Femur (tissue), 1 donor: ENCODE measurements at regions not wholly inside any gene's neighbourhood (a gene's known extent, or its start where the extent isn't known, plus 50 kb on each side); places are given as distances from the start of the nearest gene placed in this dataset.

Source experiments
- DNase-seq: peaks from one replicate; pipeline ENCODE4 v3.0.0-alpha.2; 2017

DNA sequence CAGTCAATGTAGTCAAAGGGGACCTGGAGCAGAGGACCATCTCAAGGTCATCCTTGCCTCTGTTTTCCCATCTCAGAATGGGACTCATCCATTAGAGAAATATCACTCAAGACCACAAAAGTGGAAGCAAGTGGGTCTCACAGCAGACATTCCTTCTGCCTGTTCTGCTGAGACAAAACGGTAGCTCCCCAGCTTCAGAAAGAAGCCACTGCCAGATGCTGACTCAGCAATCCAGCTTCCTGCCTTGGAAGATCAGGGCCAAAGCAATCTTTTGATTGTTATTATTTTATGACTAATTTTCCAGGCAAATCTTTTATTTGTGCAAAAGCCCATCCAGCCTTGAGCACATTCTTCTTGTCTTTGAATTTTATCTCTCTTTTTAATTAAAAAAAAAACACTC, 86.8 kb downstream of the CCT6B start:
- DNase-seq = no peak

DNA sequence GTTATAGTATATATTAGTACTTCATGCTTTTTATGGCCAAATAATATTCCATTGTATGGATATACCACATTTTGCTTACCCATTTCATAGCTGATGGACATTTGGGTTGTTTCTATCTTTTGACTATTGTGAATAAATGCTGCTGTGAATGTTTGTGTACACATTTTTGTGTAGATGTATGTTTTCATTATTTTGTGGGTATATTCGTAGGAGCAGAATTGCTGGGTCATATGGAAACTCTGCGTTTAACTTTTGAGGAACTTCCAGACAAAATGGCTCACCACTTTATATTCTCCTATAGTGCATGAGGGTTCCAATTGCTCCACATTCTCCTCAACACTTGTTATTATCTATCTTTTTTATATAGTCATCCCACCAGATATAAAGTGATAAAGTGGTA, 88.6 kb downstream of the CCT6B start:
- DNase-seq = no peak

DNA sequence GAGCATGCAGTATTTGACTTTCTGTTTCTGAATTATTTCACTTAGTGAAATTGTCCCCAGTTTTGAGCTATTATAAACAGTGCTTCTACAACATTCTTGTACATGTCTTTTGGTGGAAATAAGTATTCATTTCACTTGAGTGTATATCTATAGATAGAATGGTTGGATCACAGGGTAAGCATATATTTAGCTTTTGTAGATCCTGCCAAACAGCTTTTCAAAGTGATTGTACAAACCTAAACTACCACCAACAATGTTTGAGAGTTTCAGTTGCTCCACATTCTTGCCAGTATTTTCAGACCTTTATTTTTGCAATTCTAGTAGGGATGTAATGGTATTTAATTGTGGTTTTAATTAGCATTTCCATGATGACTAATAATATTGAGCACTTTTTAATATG, 91.6 kb downstream of the CCT6B start:
- no peak for DNase-seq

DNA sequence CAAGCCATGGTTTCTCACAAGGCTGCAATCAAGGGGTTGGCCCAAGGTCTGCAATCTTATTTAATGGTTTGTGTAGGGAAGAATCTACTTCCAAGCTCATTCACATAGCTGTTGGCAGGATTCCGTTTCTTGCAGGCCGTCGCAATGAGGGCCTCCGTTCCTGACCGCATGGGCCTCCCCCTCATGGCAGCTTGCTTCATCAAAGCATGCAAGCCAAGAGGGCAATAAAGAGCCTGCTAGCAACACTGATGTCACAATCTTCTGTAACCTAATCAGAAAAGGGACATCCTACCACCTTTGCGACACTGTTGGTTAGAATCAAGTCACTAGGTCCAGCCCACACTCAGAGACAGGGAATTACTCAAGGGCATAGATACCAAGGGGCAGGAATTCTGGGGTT, 95.5 kb downstream of the CCT6B start:
- DNase-seq = peak; percentile 31

- DNase-seq = no peak
Observed at GRCh38 chr17:34862384-34862783, 98.9 kb downstream of the CCT6B start.

DNA sequence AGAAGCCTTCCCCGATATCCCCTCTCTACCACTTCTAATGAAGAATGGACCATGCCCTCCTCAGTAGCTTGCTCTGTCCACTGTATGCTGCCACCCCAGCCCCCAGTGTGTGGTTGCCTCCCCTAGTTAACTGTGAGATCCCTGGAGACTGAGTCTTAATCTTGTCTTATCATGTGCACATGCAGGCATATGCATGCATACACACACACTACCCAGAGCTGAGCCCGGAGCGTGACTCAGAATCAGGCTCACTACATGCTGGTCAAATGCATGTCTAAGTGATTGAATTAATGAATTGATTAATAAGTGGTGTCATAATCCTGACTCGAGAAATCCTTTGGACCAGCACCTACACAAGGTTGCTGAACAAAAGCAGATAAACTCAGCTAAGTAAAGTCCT, 99.4 kb downstream of the CCT6B start:
- DNase-seq = no peak

- no peak for DNase-seq
Observed at GRCh38 chr17:34859652-34860051, 101.6 kb downstream of the CCT6B start.

- no peak for DNase-seq
Observed at GRCh38 chr17:34858591-34859565, 102.4 kb downstream of the CCT6B start.

DNA sequence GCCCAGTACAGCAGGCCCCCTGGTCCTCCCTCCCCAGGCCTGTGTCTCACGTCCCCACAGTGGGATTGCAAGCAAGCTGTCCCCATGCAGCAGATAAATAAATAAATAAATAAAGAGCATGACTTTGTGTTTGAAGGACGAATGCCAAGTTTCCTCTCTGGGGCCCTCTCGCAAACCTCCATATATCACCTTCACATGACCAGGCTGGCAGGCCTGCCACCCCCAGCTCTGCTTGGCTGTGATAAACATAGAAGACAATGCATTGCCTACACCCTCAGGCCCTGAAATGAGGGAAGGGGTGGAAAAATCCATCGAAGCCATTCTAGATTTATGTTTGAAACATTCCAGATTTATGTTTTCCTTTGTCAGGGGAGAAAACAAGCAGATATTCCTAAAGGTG, 107.3 kb downstream of the CCT6B start:
- no peak for DNase-seq

GRCh38 chr17:34852614-34853013, 108.6 kb downstream of the CCT6B start:
- no peak for DNase-seq

DNA sequence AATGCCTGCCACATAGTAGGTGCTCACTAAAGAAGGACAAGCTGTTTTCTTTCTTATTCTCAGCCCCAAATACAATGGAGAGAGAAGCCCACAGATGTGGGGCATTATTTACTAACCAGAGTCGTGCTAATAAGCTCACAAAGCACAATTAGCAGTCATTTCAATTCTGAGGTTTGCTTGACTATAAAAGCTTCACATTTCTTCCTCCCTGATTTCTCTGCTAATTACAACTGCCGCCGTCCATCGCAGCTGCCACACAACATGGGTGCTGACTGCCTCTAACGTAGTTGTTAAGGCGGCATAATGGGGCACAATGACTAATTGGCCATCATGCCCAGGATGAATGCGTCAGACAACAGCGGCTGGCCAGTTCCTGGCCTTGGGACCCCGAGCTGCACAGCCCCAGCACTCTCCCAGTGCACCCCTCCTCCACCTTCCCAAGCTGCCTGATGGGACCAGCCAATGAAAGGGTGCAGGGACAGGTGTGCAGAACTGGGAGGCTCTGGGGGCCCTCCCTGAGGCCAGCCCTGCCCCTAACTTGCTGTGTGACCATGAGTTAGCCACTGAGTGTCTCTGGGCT, 109.2 kb downstream of the CCT6B start:
- DNase-seq = no peak

- no peak for DNase-seq
Observed at GRCh38 chr17:34850964-34851363, 110.3 kb downstream of the CCT6B start.

DNA sequence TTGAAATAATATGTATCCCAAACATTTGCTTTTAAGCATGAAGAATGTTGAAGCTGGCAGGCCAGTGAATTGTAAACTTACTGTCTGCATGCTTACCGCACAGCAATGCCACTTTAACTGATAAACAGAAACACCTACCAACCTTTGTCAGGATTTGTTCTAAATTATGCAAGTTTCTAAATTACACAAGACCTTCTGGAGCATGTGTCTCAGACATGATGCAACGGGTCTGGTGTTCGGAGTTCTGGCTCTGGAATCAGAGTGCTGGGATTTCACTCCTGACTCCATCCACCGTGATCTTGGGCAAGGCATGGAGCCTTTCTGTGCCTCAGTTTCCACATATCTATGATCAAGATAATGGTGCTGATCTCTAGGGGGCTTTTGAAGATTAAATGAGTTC, 111.2 kb downstream of the CCT6B start:
- DNase-seq = no peak

DNA sequence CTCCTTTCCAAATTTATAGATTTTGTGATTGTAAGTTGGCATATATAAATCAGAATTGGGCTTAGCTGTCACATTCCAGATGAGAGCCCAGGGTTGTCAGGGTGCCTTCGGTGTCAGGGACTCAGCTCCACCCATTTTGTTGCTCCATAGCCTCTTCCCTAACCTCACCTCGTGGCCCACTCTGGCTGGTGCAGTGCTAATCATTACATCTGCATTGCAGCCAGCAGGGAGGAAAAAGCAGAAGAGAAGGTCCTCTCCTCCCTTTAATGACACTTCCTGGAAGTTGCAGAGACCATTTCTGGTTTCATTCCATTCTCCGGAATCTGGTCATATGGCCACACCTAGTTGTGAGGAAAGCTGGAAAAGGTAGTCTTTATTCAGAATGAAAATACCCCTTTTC, 113.3 kb downstream of the CCT6B start:
- DNase-seq = no peak

- no peak for DNase-seq
Observed at GRCh38 chr17:34845296-34845695, 116.0 kb downstream of the CCT6B start.

- DNase-seq = no peak
Observed at GRCh38 chr17:34843682-34844081, 117.6 kb downstream of the CCT6B start.

DNA sequence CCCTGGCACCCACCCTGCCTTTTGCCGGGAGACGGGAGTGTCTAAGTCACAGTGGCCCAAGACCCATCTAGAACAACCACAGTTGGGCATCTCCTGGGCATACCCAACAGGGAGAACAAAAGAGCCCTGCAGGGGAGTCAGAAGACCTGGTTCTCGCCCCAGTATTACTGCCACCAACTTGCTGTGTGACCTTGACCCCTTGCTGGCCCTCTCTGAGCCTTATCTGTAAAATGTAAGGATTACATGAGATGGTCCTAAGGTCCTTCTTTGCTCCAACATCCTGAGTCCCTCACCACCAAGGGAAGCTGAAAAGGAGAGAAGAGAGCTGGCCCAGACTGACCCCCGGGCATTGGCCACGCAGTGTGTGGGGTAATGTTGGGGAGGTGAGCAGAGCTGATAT, 119.0 kb downstream of the CCT6B start:
- no peak for DNase-seq

DNA sequence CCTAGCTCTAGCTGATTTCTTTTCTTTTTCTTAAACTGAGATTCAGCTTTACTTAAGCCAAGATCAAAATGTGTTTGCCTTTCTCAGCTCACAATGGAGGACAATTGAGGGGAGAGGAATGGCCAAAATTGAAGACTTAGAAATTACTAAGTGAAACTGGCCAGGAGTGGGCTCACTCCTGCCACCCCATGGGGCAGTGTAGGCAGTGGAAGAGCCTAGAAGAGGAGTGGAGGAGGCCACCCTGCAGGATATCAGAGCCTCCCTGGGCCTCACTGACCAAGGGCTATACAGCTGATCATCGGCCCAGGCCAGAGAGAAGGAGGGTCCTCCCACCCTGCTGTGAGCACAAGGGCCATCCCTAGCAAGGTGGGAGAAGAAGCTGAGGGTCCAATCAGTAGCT, 119.8 kb downstream of the CCT6B start:
- DNase-seq = no peak

GRCh38 chr17:34840750-34841149, 120.5 kb downstream of the CCT6B start:
- DNase-seq = no peak

- DNase-seq = no peak
Observed at GRCh38 chr17:34837876-34838478, 123.3 kb downstream of the CCT6B start.

DNA sequence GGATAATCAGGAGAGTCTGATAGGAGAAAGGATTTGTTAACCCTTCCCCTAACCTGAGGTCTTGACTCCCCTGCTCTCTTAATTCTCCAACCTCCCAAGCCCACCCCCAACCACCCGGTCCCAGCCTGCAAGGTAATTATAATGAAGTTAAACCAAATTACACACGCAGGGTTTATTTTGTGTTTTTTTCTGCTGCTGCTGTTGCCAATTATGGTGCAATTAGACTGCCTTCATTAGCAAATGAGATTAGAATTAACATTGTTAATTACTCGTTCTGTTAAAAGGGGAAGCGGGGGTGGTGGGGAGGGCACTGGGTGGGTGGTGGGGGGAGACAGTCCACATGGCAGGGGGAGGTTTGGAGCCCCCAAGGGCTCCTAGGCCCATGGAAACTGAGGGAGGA, 128.9 kb downstream of the CCT6B start:
- DNase-seq = no peak

GRCh38 chr17:34827008-34827407, 134.3 kb downstream of the CCT6B start:
- no peak for DNase-seq

DNA sequence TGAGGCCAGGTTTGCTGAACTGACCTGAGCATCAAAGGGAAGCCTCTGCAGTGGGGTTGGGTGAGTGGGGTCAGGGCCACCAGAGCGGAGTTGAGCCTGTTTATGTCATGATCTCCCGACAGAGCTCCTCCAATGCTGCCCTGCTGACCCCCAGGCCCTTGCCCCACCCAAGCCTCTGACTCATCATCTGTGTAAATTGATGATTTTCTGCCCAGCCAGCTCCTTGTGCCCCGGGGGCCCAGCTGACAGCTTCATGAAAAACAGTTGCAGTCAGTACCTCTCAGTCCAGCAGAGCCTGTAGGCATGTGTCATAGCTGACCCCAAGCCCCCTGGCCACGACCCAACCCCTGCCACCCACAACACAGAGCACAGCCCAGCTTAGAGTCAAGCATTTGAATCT, 134.9 kb downstream of the CCT6B start:
- no peak for DNase-seq

DNA sequence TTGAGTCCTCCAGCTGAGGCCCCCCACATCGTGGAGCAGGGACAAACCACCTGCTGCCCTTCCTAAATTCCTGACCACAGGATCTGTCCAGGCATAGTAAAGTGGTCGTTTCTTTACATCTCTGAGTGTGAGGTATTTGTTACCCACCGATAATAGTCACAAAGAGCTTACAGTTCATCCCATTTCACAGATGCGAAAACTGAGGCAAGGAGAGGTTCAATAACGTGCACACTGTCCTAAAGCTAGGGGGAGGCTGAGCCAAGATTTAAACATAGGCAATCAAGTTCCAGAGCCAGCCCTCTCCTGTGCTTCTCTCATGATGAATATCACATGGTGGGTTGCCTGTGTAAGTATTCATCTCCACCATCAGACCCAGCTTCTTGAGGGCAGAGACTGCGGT, 135.4 kb downstream of the CCT6B start:
- no peak for DNase-seq
